HepG2 (cell line): ENCODE measurements at regions not wholly inside any gene's neighbourhood (a gene's known extent, or its start where the extent isn't known, plus 50 kb on each side); places are given as distances from the start of the nearest gene placed in this dataset.

Experiments
- ATAC-seq: fragments of 200-7000 bp; cut with Tn5 transposase; 3 replicates; pipeline ENCODE4 v1.9.1; 2020; ENCODE audit warnings: mild to moderate bottlenecking, moderate library complexity
- BruUV-seq: library from RNA; stranded (reverse); fragments of 400-500 nt; replicated peaks from 2 replicates; lab custom pipeline; 2021; lab: Mats Ljungman, UMichigan
- CTCF ChIA-PET: fragments of 300-600 bp; formaldehyde crosslinking; extraction: SDS; loops from one replicate; lab custom pipeline; 2021; ENCODE audit warnings: low total read pairs, inconsistent platforms, low intra/inter-chr PET ratio; lab: Yijun Ruan, JAX
- POLR2A ChIA-PET: fragments of 350-600 bp; sonication (Branson Sonifier 250); formaldehyde crosslinking; loops from one replicate; lab custom pipeline; 2020; ENCODE audit warnings: antibody characterized with exemption, inconsistent platforms; lab: Yijun Ruan, JAX
- DNase-seq: peaks from one replicate; pipeline ENCODE4 v3.0.0-alpha.2; 2015; ENCODE audit warnings: low spot score
- FAIRE-seq: peaks from 3 replicates; lab custom pipeline; 2011; peaks lifted over from hg19 to GRCh38; lab: Jason Lieb, UNC
- H2AFZ ChIP-seq: one replicate; pipeline ENCODE4 v1.6.1; 2011; ENCODE audit warnings: low read length, inconsistent platforms
- H3K27ac ChIP-seq: fragments of 300-600 bp; 3 replicates; pipeline ENCODE4 v1.8.0; 2011; ENCODE audit warnings: mixed run types, mild to moderate bottlenecking, mixed read lengths, low read length, inconsistent platforms; ENCODE audit not compliant: insufficient read depth; ENCODE audit errors: extremely low read length
- H3K27me3 ChIP-seq, 2 experiments: fragments of 200-600 bp in 1 of 2; 2 replicates in 1 of 2; 3 replicates in 1 of 2; pipeline versions ENCODE4 v1.6.0 to v1.8.0; 2011; ENCODE audit warnings: low read length in 2 of 2, mild to moderate bottlenecking in 2 of 2, moderate library complexity in 2 of 2, inconsistent platforms in 1 of 2; ENCODE audit not compliant: insufficient read depth in 2 of 2, control insufficient read depth in 1 of 2
- H3K36me3 ChIP-seq, 2 experiments: fragments of 200-600 bp in 1 of 2; replicated peaks in 1 of 2; 2 replicates in 1 of 2; 3 replicates in 1 of 2; pipeline versions ENCODE4 v1.5.1 to v1.8.0; 2011; ENCODE audit warnings: low read length in 2 of 2, inconsistent platforms in 1 of 2; ENCODE audit not compliant: insufficient read depth in 2 of 2, control insufficient read depth in 1 of 2
- H3K4me1 ChIP-seq: 2 replicates; pipeline ENCODE4 v1.5.1; 2012; ENCODE audit warnings: low read length, inconsistent platforms; ENCODE audit not compliant: insufficient read depth
- H3K4me2 ChIP-seq: 2 replicates; pipeline ENCODE4 v1.6.0; 2011; ENCODE audit warnings: low read depth, low read length, inconsistent platforms
- H3K4me3 ChIP-seq, 3 experiments: fragments of 200-600 bp in 1 of 3; sonication (generic), shearing (Covaris generic) in 1 of 3; replicated peaks in 1 of 3; 2 replicates each; pipeline ENCODE4 v1.5.1; 2011 to 2016; ENCODE audit warnings: low read length in 3 of 3, inconsistent platforms in 2 of 3, low read depth in 2 of 3, mild to moderate bottlenecking in 2 of 3, control low read depth in 1 of 3, mixed read lengths in 1 of 3; ENCODE audit not compliant: insufficient read depth in 1 of 3
- H3K79me2 ChIP-seq: one replicate; pipeline ENCODE4 v1.6.1; 2011; ENCODE audit warnings: low read length, inconsistent platforms; ENCODE audit not compliant: insufficient read depth
- H3K9ac ChIP-seq: 2 replicates; pipeline ENCODE4 v1.6.0; 2011; ENCODE audit warnings: mild to moderate bottlenecking, low read depth, low read length, inconsistent platforms; ENCODE audit not compliant: insufficient read depth
- H3K9me3 ChIP-seq: 2 replicates; pipeline ENCODE4 v1.5.1; 2012; ENCODE audit warnings: mild to moderate bottlenecking, low read length
- H4K20me1 ChIP-seq: 2 replicates; pipeline ENCODE4 v1.6.0; 2011; ENCODE audit warnings: inconsistent platforms, mild to moderate bottlenecking, low read length, moderate library complexity; ENCODE audit not compliant: insufficient read depth
- PCBP1 ChIP-seq: fragments of 200-400 bp; formaldehyde crosslinking; IDR thresholded peaks from 2 replicates; pipeline ENCODE4 v1.6.1; 2017; ENCODE audit warnings: mild to moderate bottlenecking, low read depth, low read length, borderline replicate concordance
- SMC3 ChIP-seq: IDR thresholded peaks from 2 replicates; pipeline ENCODE4 v1.6.1; 2011; ENCODE audit warnings: low read length, improper control_type of control experiment
- STAG1 ChIP-seq: sonication (generic); formaldehyde crosslinking; IDR thresholded peaks from 2 replicates; pipeline ENCODE4 v1.4.0; 2020; ENCODE audit warnings: missing genetic modification reagents
- XRCC5 ChIP-seq: fragments of 200-400 bp; formaldehyde crosslinking; optimal IDR thresholded peaks from 2 replicates; pipeline ENCODE3; 2017; ENCODE audit warnings: mild to moderate bottlenecking, low read length
- ZNF557 ChIP-seq: sonication (generic); formaldehyde crosslinking; IDR thresholded peaks from 2 replicates; pipeline ENCODE4 v1.4.0; 2020; ENCODE audit warnings: missing genetic modification reagents
- WGBS: methylation state at CpG from one replicate; pipeline ENCODE4 v1.1.6; 2017; ENCODE audit warnings: low lambda C conversion rate; 5-methylcytosine and 5-hydroxymethylcytosine counted together
- in situ Hi-C: cut with HindIII; loops from 2 replicates; pipeline ENCODE4 v1.10.0; 2017; ENCODE audit warnings: low pct_unique_long_range_greater_than_20kb; ENCODE audit not compliant: extremely low pct_ligation_motif_present
- intact Hi-C: fragments of 100-400 bp; cut with micrococcal nuclease; formaldehyde crosslinking; loops from one replicate; pipeline ENCODE4 v1.10.0; 2022; ENCODE audit not compliant: unreplicated experiment
- TF ChIP-seq, protein P1 (sequence below): sonication (generic); formaldehyde crosslinking; IDR thresholded peaks from 2 replicates; pipeline ENCODE4 v1.5.0; 2020; ENCODE audit warnings: mild to moderate bottlenecking, missing genetic modification reagents, moderate library complexity
- TF ChIP-seq, protein P2 (sequence below): sonication (generic); formaldehyde crosslinking; IDR thresholded peaks from 2 replicates; pipeline ENCODE4 v1.5.0; 2020; ENCODE audit warnings: mild to moderate bottlenecking, low read depth, missing genetic modification reagents, borderline replicate concordance

DNA sequence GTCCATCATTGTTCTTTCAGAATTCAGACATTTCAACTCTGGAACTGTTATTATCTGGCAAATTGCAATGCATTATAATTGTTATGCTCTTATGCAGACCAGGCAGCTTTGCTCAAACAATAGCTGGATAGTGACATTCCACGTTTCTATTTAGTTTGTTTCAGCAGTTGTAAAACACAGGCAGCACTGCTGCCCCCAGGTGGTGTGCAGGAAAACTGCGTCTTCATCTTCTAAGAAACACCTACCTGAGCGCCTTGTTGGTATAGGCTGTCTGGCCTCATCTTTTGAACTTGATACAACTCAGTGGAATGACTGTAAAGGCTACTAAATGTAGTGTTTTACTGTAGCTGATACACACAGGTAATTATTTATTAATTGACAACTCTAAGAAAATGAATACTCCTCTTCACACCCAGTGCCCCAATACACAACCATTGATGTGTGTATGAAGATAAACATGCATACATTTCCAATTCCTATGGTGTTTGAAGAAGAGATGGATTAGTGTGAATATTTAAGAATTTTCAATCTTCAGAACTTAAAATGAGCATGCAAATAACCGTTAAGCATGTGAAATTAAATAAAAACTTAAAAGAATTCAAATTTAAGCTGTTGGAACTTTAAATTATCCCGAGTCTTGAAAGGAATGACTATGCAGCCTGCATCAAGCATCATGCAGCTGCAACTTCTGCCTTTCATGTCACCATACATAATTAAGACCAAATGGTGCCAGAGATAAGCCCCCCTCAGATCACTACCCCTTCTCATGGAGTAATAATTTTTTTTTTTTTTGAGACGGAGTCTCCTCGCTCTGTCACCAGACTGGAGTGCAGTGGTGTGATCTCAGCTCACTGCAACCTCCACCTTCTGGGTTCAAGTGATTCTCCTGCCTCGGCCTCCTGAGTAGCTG, 85.6 kb downstream of the CD8B2 start:
- POLR2A ChIA-PET = no interaction called here
- peaks cover 0 to 12% of the 10 kb centered on the region in 2 experiments; a peak in 1 of 5 replicates for H3K27me3 ChIP-seq

More for the DNA sequence above, 85.6 kb downstream of the CD8B2 start:
- intact Hi-C loops = no loop called here
- Histone ChIP-seq H3K9ac (no peak overlapping the region), H3K4me2 (no peak overlapping the region), H4K20me1 (no peaks in the 10 kb centered on the region), H3K9me3 (no peaks in the 10 kb centered on the region), H3K27ac (no peak overlapping the region), H3K4me1 (no peaks in the 10 kb centered on the region), H3K4me3 (no peak overlapping the region), H3K36me3 (no peaks in the 10 kb centered on the region), H3K79me2 (no peaks in the 10 kb centered on the region), H2AFZ (no peak overlapping the region)
- 35% methylated on average over 8 of the region's 8 CpGs for WGBS
- CTCF ChIA-PET = interaction anchor here (0.7 kb wide), 1 partner anchor 10 kb away, joined by 3 read pairs; no protein-coding TSS in a partner anchor
- in situ Hi-C loops = no loop called here
- BruUV-seq = no TSS peak
- DNase-seq (peak; percentile 24), FAIRE-seq (peak; percentile 82), ATAC-seq (peak; percentile 68)
- 0 out of 2 replicates have a peak, but pooled peaks have one; percentile 32 for TF ChIP-seq SMC3
- TF ChIP-seq XRCC5 = peak; percentile 34
- TF ChIP-seq, protein P1, sequence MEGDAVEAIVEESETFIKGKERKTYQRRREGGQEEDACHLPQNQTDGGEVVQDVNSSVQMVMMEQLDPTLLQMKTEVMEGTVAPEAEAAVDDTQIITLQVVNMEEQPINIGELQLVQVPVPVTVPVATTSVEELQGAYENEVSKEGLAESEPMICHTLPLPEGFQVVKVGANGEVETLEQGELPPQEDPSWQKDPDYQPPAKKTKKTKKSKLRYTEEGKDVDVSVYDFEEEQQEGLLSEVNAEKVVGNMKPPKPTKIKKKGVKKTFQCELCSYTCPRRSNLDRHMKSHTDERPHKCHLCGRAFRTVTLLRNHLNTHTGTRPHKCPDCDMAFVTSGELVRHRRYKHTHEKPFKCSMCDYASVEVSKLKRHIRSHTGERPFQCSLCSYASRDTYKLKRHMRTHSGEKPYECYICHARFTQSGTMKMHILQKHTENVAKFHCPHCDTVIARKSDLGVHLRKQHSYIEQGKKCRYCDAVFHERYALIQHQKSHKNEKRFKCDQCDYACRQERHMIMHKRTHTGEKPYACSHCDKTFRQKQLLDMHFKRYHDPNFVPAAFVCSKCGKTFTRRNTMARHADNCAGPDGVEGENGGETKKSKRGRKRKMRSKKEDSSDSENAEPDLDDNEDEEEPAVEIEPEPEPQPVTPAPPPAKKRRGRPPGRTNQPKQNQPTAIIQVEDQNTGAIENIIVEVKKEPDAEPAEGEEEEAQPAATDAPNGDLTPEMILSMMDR = peak; percentile 69
- peak; percentile 84; the same call in 1 of the 2 replicates for TF ChIP-seq ZNF557 (CRISPR knock-in tag)
- no peak for TF ChIP-seq PCBP1
- TF ChIP-seq, protein P2, sequence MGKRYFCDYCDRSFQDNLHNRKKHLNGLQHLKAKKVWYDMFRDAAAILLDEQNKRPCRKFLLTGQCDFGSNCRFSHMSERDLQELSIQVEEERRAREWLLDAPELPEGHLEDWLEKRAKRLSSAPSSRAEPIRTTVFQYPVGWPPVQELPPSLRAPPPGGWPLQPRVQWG (CRISPR knock-in tag) = no peak
- TF ChIP-seq STAG1 (CRISPR knock-in tag) = 0 out of 2 replicates have a peak, but pooled peaks have one; percentile 28
